GM21423 (cell line): ENCODE measurements at regions not wholly inside any gene's neighbourhood (a gene's known extent, or its start where the extent isn't known, plus 50 kb on each side); places are given as distances from the start of the nearest gene placed in this dataset.
"Not testable (repeated sequence)": the region's sequence is repeated elsewhere in the genome, so short reads cannot be mapped to it uniquely, and the experiment has no call there.

ENCODE experiments used
- ATAC-seq: cut with Tn5 transposase; IDR thresholded peaks from one replicate; pipeline ENCODE4 v1.9.1; 2021; ENCODE audit warnings: mild to moderate bottlenecking, moderate library complexity; ENCODE audit not compliant: unreplicated experiment

DNA sequence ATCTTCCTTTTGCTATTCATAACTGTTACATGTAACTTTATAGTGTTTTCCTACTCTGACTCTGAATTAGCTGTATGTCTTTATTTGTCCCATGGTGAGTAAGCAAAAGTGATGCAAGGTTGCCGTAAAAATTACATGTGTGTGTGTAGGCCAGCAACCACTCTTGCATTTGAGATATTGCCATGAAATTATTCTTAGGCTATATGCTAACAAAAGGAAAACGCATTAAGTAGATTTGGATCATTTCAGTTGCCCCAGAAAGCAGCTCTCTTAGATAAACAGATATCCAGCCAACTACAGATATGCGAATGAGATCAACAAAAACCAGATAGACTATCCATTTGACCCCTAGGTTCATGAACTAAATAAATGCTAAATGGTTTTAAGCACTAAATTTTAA, 73.6 kb downstream of the CYLC2 start:
- ATAC-seq: no peak

DNA sequence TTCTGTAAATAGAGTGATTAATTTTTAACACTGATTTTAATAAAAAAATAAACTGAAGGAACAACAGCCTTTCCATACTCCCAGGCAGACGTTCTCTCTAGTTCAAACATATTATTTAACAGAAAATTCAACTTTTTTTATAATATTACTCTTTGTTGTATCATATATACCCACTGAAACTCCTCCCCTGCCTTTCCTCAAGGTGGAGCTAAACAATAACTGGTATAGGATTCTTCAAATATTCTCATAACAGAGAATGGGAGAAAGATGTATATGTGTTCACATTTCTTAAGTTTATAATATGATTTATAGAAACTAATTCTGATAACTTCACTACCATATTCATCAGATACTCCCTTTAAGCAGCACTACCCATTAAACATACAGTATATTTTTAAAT, 83.4 kb downstream of the CYLC2 start:
- no peak for ATAC-seq

- no peak for ATAC-seq
Observed at GRCh38 chr9:103082494-103082893, 87.4 kb downstream of the CYLC2 start.

GRCh38 chr9:103089357-103089756, 94.2 kb downstream of the CYLC2 start:
- ATAC-seq: no peak

DNA sequence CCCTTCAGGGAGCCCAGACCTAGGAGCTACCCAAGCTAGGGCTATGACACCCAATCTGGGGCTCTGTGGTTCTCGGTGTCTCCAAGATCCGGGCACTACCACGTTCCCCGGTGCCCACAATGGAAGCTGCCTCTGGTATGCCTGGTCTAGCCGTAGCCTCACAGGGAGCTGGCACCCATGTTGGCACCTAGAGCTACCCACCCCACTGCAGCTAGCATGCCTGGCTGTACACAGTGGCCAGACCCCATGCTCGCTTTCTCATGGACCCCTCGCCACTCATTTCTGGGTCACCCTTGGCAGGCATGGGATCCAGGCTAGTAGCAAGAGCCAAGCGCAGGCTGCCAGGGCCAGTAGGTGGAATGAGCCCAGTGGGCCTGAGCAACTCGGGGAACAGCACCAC, 109.0 kb downstream of the CYLC2 start:
- ATAC-seq: no peak

GRCh38 chr9:103116246-103116645, 121.1 kb downstream of the CYLC2 start:
- ATAC-seq: no peak

GRCh38 chr9:103126494-103126893, 131.4 kb downstream of the CYLC2 start:
- ATAC-seq: no peak

DNA sequence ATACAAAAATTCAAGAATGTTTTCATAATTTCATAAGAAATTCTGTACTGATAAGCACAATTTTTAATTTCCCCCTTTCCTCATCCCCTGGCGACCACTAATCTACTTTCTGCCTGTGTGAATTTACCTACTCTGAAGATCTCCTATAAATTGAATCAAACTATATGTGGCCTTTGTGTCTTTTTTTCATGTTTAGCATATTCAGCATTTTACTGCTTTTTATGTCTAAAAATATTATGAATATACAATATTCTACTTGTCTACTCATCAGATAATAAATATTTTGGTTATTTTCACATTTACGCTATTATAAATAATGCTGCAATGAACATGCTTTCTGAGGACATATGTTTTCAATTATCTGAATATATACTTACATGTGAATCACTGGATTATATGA, 144.8 kb downstream of the CYLC2 start:
- ATAC-seq: no peak

- no peak for ATAC-seq
Observed at GRCh38 chr9:103152473-103152872, 157.3 kb downstream of the CYLC2 start.

DNA sequence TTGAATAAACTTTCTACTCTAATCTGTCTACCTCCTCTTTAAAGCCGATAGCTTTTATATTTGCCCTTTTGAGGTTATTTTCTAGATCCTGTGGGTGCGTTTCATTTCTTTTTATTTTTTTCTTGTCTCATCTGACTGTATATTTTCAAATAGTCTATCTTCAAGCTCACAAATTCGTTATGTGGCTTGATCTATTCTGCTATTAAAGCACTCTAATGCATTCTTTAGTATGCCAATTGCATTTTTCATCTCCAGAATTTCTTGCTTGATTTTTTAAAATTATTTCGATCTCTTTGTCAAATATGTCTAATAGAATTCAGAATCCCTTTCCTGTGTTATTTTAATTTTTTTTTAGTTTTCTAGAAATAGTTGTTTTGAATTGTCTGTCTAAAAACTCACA, 172.4 kb downstream of the CYLC2 start:
- no peak for ATAC-seq

GRCh38 chr9:103168254-103168653, 173.1 kb downstream of the CYLC2 start:
- ATAC-seq: no peak

DNA sequence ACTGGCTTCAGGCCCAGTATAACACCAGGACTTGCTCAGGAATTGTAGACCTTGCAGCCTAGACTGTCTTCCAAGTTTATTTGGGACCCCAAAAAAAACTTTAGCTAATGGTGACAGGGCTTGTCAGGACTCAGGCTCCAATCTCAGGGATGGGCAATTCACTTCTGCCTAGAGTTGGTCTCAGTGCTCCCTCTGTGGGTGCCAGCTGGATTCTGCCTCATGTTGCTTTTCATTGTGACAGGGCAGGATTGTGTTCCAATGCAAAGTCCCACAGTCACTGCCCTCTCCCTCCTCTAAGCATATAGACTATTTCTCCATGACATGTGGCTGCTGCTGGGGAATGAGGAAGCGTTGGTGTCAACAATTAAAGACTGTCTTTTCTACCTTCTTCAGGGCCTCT, 174.7 kb downstream of the CYLC2 start:
- ATAC-seq: no peak

- no peak for ATAC-seq
Observed at GRCh38 chr9:103183701-103184171, 188.6 kb downstream of the CYLC2 start.

DNA sequence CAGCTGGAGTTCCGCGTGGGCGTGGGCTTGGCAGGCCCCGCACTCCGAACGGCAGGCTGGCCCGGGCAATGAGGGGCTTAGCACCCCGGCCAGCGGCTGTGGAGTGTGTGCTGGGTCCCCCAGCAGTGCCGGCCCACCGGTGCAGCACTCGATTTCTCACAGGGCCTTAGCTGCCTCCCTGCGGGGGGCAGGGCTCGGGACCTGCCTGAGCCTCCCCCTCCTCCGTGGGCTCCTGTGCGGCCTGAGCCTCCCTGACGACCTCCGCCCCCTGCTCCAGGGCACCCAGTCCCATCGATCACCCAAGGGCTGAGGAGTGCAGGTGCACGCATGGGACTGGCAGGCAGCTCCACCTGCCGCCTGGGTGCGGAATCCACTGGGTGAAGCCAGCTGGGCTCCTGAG, 191.8 kb downstream of the CYLC2 start:
- ATAC-seq: no peak

DNA sequence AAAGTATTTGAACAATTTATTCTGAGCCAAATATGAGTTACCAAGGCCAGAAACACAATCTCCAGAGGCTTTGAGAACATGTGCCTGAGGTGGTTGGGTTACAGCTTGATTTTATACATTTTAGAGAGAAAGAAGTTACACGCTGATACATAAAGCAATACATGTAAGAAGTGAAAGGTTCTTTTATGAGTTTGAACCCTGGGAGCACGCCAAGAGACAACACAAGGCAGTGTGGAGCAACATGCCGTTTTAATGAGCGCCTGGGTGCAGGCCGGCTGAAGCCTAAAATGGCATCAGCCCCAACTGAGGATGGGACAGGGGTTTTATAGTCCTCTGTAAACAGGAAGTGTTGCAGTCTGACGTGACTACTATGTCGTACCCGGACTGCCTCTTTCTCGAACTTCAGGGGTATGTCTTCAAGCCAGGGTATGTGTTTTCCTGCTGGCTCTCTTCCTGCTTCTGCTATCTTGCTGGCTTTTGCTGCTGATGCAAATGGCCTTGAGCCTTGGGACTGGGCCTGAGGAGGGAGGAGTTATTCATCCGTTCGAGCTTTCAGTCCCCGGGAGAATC, 193.7 kb downstream of the CYLC2 start:
- ATAC-seq: no peak

DNA sequence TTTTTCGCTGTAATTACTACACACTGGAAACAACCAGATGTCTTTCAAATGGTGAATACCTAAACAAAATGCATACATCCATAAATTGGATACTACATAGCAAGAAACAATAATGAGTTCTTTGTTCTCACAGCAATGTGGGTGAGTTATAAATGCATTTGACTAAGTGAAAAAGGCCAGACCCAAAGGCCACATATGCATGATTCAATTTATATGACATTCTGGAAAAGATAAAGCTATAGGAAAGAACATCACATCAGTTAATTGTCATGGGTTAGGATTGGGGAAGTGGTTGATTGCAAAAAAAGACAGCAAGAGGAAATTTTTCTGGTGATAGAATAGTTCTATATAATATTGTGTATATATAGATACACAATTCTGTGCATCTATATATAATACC, 198.9 kb downstream of the CYLC2 start:
- no peak for ATAC-seq

DNA sequence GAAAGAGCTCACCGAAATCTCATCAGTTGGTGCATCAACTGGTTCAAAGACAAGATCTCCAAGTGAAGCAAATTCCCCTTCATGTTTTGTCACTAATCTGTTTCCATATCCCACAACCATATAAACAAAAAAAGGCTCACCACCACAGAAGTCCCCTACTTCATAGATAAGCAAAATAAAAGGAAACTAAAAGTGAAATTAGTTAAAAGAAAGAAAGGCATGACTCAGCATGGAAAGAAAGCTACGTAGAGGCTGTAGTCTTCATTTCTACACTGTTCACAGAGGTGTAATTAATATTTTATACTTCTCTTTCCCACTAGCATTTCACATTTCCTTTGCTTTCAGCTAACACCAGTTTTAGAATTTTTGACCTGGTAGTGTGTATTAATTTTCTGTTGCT, 208.0 kb downstream of the CYLC2 start:
- no peak for ATAC-seq

GRCh38 chr9:103205881-103206585, 210.9 kb downstream of the CYLC2 start:
- ATAC-seq: not testable (repeated sequence)

DNA sequence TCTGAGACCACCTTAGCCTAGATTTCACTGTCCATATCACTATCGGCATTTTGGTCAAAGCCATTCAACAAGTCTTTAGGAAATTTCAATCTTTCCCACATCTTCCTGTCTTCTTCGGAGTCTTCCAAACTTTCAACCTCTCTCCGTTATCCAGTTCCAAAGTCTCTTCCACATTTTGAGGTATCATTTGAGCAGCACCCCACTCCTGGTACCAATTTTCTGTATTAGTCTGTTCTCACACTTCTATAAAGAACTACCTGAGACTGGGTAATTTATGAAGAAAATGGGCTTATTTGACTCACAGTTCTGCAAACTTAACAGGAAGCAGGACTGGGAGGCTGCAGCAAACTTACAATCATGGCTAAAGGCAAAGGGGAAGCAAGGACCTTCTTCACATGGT, 215.5 kb downstream of the CYLC2 start:
- no peak for ATAC-seq

- ATAC-seq: no peak
Observed at GRCh38 chr9:103215197-103215596, 220.1 kb downstream of the CYLC2 start.

GRCh38 chr9:103225702-103226646, 230.8 kb downstream of the CYLC2 start:
- no peak for ATAC-seq

DNA sequence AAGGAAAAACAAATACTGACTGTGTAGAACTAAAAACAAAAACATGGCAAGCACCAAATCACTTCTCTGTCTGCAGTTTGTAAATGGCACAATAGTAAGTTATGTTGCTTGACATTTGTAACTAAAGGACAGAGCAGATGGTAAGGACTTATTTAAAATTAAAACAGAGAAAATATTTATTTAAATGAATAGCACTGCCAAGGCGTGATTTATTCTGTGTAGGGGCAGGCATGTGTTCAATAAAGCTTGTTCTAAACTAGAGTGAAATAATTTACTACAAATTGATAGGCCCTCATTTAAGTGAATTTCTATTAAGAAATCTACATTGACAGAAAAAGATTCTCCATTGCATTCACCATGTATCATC, 231.5 kb downstream of the CYLC2 start:
- ATAC-seq: no peak
